ENCODE measurements at regions not wholly inside any gene's neighbourhood (a gene's known extent, or its start where the extent isn't known, plus 50 kb on each side); places are given as distances from the start of the nearest gene placed in this dataset.
A peak's percentile ranks its signal among the peaks of the same experiment; 100 is the strongest.

DNA sequence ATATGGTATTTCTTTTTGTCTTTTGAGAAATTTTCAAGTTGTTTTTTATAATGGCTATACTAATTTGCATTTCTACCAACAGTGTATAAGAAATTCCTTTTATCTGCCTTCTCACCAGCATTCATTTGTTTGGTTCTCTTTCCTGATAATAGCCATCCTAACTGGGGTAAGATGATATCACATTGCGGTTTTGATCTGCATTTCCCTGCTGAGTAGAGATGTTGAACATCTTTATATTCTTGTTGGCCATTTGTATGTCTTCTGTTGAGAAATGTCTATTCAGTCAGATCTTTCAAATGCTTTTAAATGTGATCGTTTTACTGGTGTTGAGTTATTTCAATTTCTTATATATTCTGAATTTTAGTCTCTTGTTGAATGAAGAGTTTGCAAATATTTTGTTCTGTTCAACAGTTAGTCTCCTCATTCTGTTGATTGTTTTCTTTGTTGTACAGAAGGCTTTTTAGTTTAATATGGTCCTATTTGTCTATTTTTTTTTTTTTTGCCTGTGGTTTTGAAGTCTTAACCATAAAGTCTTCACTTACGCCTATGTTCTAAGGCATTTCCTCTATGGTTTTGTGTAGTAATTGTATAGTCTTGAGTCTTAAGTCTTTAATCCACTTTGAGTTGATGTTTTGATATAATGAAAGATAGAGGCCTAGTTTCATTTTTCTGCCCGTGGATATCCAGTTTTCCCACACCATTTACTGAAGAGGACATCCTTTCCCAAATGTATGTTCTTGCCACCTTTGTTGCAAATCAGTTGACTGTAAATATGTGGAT is 1566.9 kb downstream of the STIM2 start:
- DNase-seq (no peak), FAIRE-seq (no peak)
- no peaks in the 10 kb centered on the region for H3K4me1 ChIP-seq (ENCODE audit: control insufficient read depth in 2 of 3, insufficient read depth in 2 of 3, low read depth in 1 of 3, low read length in 3 of 3)
- H3K9me3 ChIP-seq (ENCODE audit: control insufficient read depth in 2 of 3, insufficient read depth in 1 of 3, low read length in 3 of 3): no peaks in the 10 kb centered on the region
- no peak overlapping the region for H3K9ac ChIP-seq (ENCODE audit: low read length in 3 of 3)
- H3K4me3 ChIP-seq (ENCODE audit: low read length in 3 of 3): no peak overlapping the region
- H3K36me3 ChIP-seq (ENCODE audit: control insufficient read depth in 2 of 3, insufficient read depth in 3 of 3, low read length in 3 of 3): no peaks in the 10 kb centered on the region
- H3K27ac ChIP-seq (ENCODE audit: low read depth in 2 of 2, low read length in 2 of 2): no peak overlapping the region
- no peaks in the 10 kb centered on the region for H3K27me3 ChIP-seq (ENCODE audit: control insufficient read depth, insufficient read depth, low read length)
- TF ChIP-seq, protein P1, sequence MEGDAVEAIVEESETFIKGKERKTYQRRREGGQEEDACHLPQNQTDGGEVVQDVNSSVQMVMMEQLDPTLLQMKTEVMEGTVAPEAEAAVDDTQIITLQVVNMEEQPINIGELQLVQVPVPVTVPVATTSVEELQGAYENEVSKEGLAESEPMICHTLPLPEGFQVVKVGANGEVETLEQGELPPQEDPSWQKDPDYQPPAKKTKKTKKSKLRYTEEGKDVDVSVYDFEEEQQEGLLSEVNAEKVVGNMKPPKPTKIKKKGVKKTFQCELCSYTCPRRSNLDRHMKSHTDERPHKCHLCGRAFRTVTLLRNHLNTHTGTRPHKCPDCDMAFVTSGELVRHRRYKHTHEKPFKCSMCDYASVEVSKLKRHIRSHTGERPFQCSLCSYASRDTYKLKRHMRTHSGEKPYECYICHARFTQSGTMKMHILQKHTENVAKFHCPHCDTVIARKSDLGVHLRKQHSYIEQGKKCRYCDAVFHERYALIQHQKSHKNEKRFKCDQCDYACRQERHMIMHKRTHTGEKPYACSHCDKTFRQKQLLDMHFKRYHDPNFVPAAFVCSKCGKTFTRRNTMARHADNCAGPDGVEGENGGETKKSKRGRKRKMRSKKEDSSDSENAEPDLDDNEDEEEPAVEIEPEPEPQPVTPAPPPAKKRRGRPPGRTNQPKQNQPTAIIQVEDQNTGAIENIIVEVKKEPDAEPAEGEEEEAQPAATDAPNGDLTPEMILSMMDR (IDR thresholded peaks at IDR 0.05; ENCODE audit: borderline replicate concordance, extremely low read depth, insufficient read depth): no peak
- intact Hi-C loops (cut with DNase I): no loop called here

DNA sequence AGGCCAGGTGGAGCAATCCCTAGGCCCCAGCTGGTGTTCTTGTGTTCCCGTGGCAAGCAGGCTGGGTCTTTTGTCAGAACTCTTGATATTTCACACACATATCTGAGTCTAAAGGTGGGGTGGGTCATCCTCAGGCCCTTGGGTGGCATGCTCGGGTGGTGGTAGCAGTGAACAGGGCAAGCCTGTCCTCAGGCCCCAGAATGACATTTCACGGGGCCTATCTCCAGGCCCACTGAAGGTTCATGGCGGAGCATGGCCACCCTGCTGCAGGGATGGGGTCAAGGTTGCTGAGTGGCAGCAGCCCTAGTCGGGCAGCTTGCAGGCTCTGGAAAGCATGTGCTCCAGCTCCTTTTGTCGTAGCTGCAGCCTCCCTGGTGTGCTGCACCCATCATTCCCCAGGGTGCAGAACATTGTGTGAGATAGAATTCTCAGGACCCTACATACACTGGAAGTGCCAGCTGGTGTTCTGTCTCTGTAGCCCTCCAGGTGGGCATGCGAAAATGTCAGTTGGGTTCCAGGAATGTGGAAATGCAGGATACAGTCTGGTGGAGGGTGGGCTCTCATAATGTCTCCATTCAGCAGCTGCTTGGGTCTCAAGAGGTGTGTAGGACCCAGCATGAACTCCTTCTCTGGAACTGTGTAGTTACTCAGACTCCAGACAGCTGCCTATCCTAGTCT is 1571.8 kb downstream of the STIM2 start:
- intact Hi-C loops (cut with DNase I): no loop called here
- Histone ChIP-seq H3K27ac (ENCODE audit: low read depth in 2 of 2, low read length in 2 of 2) (no peak overlapping the region), H3K36me3 (ENCODE audit: control insufficient read depth in 2 of 3, insufficient read depth in 3 of 3, low read length in 3 of 3) (no peaks in the 10 kb centered on the region), H3K4me1 (ENCODE audit: control insufficient read depth in 2 of 3, insufficient read depth in 2 of 3, low read depth in 1 of 3, low read length in 3 of 3) (no peaks in the 10 kb centered on the region), H3K4me3 (ENCODE audit: low read length in 3 of 3) (no peak overlapping the region), H3K9ac (ENCODE audit: low read length in 3 of 3) (no peak overlapping the region), H3K27me3 (ENCODE audit: control insufficient read depth, insufficient read depth, low read length) (no peaks in the 10 kb centered on the region), H3K9me3 (ENCODE audit: control insufficient read depth in 2 of 3, insufficient read depth in 1 of 3, low read length in 3 of 3) (no peaks in the 10 kb centered on the region)
- FAIRE-seq: no peak
- DNase-seq: no peak
- TF ChIP-seq, protein P1 (IDR thresholded peaks at IDR 0.05; ENCODE audit: borderline replicate concordance, extremely low read depth, insufficient read depth): no peak

DNA sequence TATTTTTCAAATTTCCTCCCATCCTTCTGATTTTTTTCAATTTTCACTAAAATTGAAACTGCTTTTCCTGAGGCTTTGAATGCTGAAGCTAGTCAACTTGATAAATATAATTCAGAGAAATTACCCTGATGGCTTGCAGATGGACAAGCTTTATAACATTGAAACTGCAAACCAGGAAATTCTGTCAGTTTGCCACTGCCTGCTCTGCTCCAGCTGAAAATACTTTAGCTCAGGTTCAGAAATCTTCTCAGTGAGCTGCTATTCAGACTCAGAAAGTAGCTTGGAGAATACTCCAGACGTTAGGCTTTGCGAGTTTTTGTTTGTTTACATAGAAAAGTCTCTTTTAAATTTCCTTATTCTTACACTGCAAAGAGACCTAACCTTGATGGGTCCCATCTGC is 1574.7 kb downstream of the STIM2 start:
- Histone ChIP-seq H3K27me3 (ENCODE audit: control insufficient read depth, insufficient read depth, low read length) (no peaks in the 10 kb centered on the region), H3K27ac (ENCODE audit: low read depth in 2 of 2, low read length in 2 of 2) (no peak overlapping the region), H3K9me3 (ENCODE audit: control insufficient read depth in 2 of 3, insufficient read depth in 1 of 3, low read length in 3 of 3) (no peaks in the 10 kb centered on the region), H3K4me3 (ENCODE audit: low read length in 3 of 3) (no peak overlapping the region), H3K36me3 (ENCODE audit: control insufficient read depth in 2 of 3, insufficient read depth in 3 of 3, low read length in 3 of 3) (no peaks in the 10 kb centered on the region), H3K4me1 (ENCODE audit: control insufficient read depth in 2 of 3, insufficient read depth in 2 of 3, low read depth in 1 of 3, low read length in 3 of 3) (no peaks in the 10 kb centered on the region), H3K9ac (ENCODE audit: low read length in 3 of 3) (no peak overlapping the region)
- FAIRE-seq (no peak), DNase-seq (peak in 1 of 5 donors; percentile 24)
- intact Hi-C loops (cut with DNase I): no loop called here
- TF ChIP-seq, protein P1 (IDR thresholded peaks at IDR 0.05; ENCODE audit: borderline replicate concordance, extremely low read depth, insufficient read depth): no peak
